Osteocyte (in vitro differentiated cells): ENCODE measurements at regions not wholly inside any gene's neighbourhood (a gene's known extent, or its start where the extent isn't known, plus 50 kb on each side); places are given as distances from the start of the nearest gene placed in this dataset.

Experiments used
- DNase-seq: peaks from one replicate; pipeline ENCODE4 v3.0.0; 2021; ENCODE audit warnings: mixed read lengths; ENCODE audit not compliant: unreplicated experiment; ENCODE audit errors: extremely low spot score
- H3K27ac Mint-ChIP-seq: one replicate; pipeline ENCODE4 v1.8.0; 2021; ENCODE audit warnings: mild to moderate bottlenecking, mixed read lengths; ENCODE audit not compliant: unreplicated experiment
- H3K27me3 Mint-ChIP-seq: one replicate; pipeline ENCODE4 v1.8.0; 2021; ENCODE audit warnings: mixed read lengths; ENCODE audit not compliant: unreplicated experiment
- H3K36me3 Mint-ChIP-seq: one replicate; pipeline ENCODE4 v1.8.0; 2021; ENCODE audit warnings: mixed read lengths; ENCODE audit not compliant: unreplicated experiment
- H3K4me1 Mint-ChIP-seq: one replicate; pipeline ENCODE4 v1.8.0; 2021; ENCODE audit warnings: mixed read lengths; ENCODE audit not compliant: unreplicated experiment
- H3K4me3 Mint-ChIP-seq: one replicate; pipeline ENCODE4 v1.8.0; 2021; ENCODE audit warnings: mild to moderate bottlenecking, moderate library complexity, mixed read lengths; ENCODE audit not compliant: unreplicated experiment
- H3K9me3 Mint-ChIP-seq: one replicate; pipeline ENCODE4 v1.8.0; 2021; ENCODE audit warnings: mixed read lengths; ENCODE audit not compliant: unreplicated experiment
- CTCF ChIP-seq: fragments of 200-600 bp; sonication (generic); IDR thresholded peaks from 2 replicates; pipeline ENCODE4 v1.5.0; 2021; ENCODE audit warnings: antibody characterized with exemption, mild to moderate bottlenecking, moderate library complexity

- peak; percentile 77 for TF ChIP-seq CTCF
- Mint-ChIP-seq H3K36me3 (no peaks in the 10 kb centered on the region), H3K27ac (no peak overlapping the region), H3K4me1 (no peaks in the 10 kb centered on the region), H3K4me3 (no peak overlapping the region), H3K9me3 (no peaks in the 10 kb centered on the region), H3K27me3 (peaks cover 23% of the 10 kb centered on the region)
- no peak for DNase-seq
Observed at GRCh38 chr18:33495278-33495677, 54.8 kb upstream of the CCDC178 start.
